ENCODE measurements at regions not wholly inside any gene's neighbourhood (a gene's known extent, or its start where the extent isn't known, plus 50 kb on each side); places are given as distances from the start of the nearest gene placed in this dataset.

DNA sequence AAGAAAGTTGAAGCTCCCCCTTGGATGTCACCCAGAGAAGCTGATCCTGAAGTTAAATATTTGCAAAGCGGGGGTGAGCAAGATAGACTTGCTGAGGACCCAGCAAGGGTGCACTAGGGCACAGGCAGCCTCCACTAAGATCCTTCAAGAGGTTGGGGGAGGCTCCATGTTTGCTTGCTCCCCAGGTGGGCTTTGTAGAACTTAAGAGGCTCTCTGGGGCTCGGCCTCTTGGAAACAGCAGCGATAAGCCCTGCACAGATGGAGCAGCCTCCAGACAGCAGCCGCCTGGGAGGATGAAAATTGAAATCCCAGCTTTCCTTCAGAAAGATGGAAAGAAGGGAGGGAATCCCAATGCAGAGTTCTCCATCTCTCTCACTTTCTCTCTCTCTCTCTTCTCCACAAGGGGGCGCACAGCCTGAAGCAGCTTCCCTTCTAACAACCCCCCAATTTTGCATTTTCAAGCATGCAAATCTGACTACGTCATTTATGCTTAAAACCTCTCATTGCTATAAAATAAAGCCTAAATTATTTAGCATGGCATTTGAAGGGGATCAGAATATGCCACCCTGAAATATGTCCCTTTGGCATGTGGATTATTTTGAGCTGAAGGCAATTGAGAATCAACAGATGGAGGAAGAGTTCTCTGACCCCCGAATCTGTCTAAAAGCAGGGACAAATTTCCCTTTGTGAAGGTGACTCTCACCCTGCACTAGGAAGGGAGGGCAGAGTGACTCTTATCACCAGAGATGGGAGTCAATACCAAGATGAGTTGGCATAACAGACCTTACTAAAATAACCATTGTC, 185.7 kb upstream of the KLHL29 start:
- Mint-ChIP-seq H3K9me3 (peaks cover 0 to 21% (median 6%) of the 10 kb centered on the region in 9 donors), H3K27me3 (peaks cover 3 to 16% (median 5%) of the 10 kb centered on the region in 5 donors), H3K27ac (no peak overlapping the region), H3K4me3 (no peak overlapping the region), H3K4me1 (peaks cover 0 to 2% (median 0%) of the 10 kb centered on the region in 4 donors), H3K36me3 (peaks cover 0 to 6% (median 0%) of the 10 kb centered on the region in 3 donors)
- no peak for DNase-seq
- POLR2A ChIA-PET: no interaction called here
- no peak for ATAC-seq

- Mint-ChIP-seq H3K36me3 (peaks cover 0 to 6% (median 0%) of the 10 kb centered on the region in 3 donors), H3K9me3 (peaks cover 0 to 21% (median 6%) of the 10 kb centered on the region in 9 donors), H3K4me3 (no peak overlapping the region), H3K27ac (no peak overlapping the region), H3K4me1 (peaks cover 0 to 2% (median 0%) of the 10 kb centered on the region in 4 donors), H3K27me3 (peaks cover 2 to 19% (median 5%) of the 10 kb centered on the region in 5 donors)
- POLR2A ChIA-PET: no interaction called here
- ATAC-seq (no peak), DNase-seq (no peak)
Observed at GRCh38 chr2:23200068-23200786, 184.8 kb upstream of the KLHL29 start.

GRCh38 chr2:23200787-23201114, 184.2 kb upstream of the KLHL29 start:
- POLR2A ChIA-PET: no interaction called here

GRCh38 chr2:23203383-23203782, 181.6 kb upstream of the KLHL29 start:
- no peak overlapping the region for H3K4me3 Mint-ChIP-seq
- H3K9me3 Mint-ChIP-seq: peaks cover 0 to 21% (median 6%) of the 10 kb centered on the region in 9 donors
- peaks cover 0 to 6% (median 0%) of the 10 kb centered on the region in 3 donors for H3K36me3 Mint-ChIP-seq
- DNase-seq (no peak), ATAC-seq (no peak)
- no peak overlapping the region for H3K27ac Mint-ChIP-seq
- H3K4me1 Mint-ChIP-seq: peaks cover 0 to 2% (median 0%) of the 10 kb centered on the region in 4 donors
- POLR2A ChIA-PET: no interaction called here
- H3K27me3 Mint-ChIP-seq: peaks cover 7 to 45% (median 16%) of the 10 kb centered on the region in 5 donors

More at GRCh38 chr2:23200787-23201114, 184.2 kb upstream of the KLHL29 start:
- Mint-ChIP-seq H3K27ac (no peak overlapping the region), H3K27me3 (peaks cover 2 to 24% (median 5%) of the 10 kb centered on the region in 5 donors), H3K4me1 (peaks cover 0 to 2% (median 0%) of the 10 kb centered on the region in 4 donors), H3K4me3 (no peak overlapping the region), H3K36me3 (peaks cover 0 to 6% (median 0%) of the 10 kb centered on the region in 3 donors), H3K9me3 (peaks cover 0 to 21% (median 6%) of the 10 kb centered on the region in 9 donors)
- no peak for ATAC-seq
- no peak for DNase-seq

GRCh38 chr2:23204685-23205242, 180.2 kb upstream of the KLHL29 start:
- H3K4me3 Mint-ChIP-seq: no peak overlapping the region
- DNase-seq (no peak), ATAC-seq (no peak)
- peaks cover 0 to 3% (median 0%) of the 10 kb centered on the region in 4 donors for H3K4me1 Mint-ChIP-seq
- peaks cover 0 to 20% (median 4%) of the 10 kb centered on the region in 9 donors for H3K9me3 Mint-ChIP-seq
- POLR2A ChIA-PET: no interaction called here
- H3K27me3 Mint-ChIP-seq: peaks cover 9 to 59% (median 18%) of the 10 kb centered on the region in 5 donors
- H3K27ac Mint-ChIP-seq: no peak overlapping the region
- peaks cover 0 to 6% (median 0%) of the 10 kb centered on the region in 3 donors for H3K36me3 Mint-ChIP-seq

DNA sequence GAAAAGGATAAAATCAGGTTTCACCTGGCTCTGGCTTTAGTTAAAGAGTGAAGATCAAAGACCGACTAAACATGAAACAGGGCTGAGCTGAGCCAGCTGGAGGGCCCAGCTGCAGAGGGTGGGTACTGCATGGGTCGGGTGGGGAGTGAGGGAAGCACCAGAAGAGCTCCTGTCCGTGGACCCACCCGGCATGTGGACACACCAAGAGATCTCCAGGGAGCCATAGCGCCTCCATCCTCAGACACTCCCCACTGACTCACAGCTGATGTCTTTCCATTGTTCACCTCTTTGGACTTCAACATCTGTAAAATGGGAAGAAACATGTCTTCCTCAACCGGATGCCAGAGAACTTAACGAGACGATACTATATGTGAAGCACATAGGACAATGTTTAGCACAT, 178.3 kb upstream of the KLHL29 start:
- POLR2A ChIA-PET: no interaction called here
- peaks cover 9 to 69% (median 18%) of the 10 kb centered on the region in 5 donors for H3K27me3 Mint-ChIP-seq
- peaks cover 0 to 3% (median 0%) of the 10 kb centered on the region in 4 donors for H3K4me1 Mint-ChIP-seq
- DNase-seq: no peak
- H3K36me3 Mint-ChIP-seq: no peaks in the 10 kb centered on the region
- ATAC-seq: no peak
- H3K4me3 Mint-ChIP-seq: no peak overlapping the region
- H3K27ac Mint-ChIP-seq: no peak overlapping the region
- H3K9me3 Mint-ChIP-seq: peaks cover 0 to 14% (median 4%) of the 10 kb centered on the region in 9 donors

GRCh38 chr2:23207871-23208270, 177.1 kb upstream of the KLHL29 start:
- ATAC-seq: no peak
- no peak overlapping the region for H3K27ac Mint-ChIP-seq
- DNase-seq: no peak

GRCh38 chr2:23208339-23208738, 176.6 kb upstream of the KLHL29 start:
- Mint-ChIP-seq H3K4me1 (peaks cover 0 to 3% (median 0%) of the 10 kb centered on the region in 4 donors), H3K4me3 (no peak overlapping the region), H3K27ac (no peak overlapping the region), H3K27me3 (peaks cover 9 to 77% (median 16%) of the 10 kb centered on the region in 5 donors), H3K9me3 (peaks cover 0 to 7% (median 3%) of the 10 kb centered on the region in 9 donors), H3K36me3 (no peaks in the 10 kb centered on the region)
- no peak for DNase-seq
- POLR2A ChIA-PET: no interaction called here
- no peak for ATAC-seq

More at GRCh38 chr2:23207871-23208270, 177.1 kb upstream of the KLHL29 start:
- Mint-ChIP-seq H3K9me3 (peaks cover 0 to 11% (median 4%) of the 10 kb centered on the region in 9 donors), H3K4me3 (no peak overlapping the region), H3K36me3 (no peaks in the 10 kb centered on the region), H3K27me3 (peaks cover 9 to 77% (median 16%) of the 10 kb centered on the region in 5 donors), H3K4me1 (peaks cover 0 to 3% (median 0%) of the 10 kb centered on the region in 4 donors)
- POLR2A ChIA-PET: no interaction called here

- no peak overlapping the region for H3K4me3 Mint-ChIP-seq
- POLR2A ChIA-PET: no interaction called here
- DNase-seq: no peak
- peaks cover 7 to 70% (median 16%) of the 10 kb centered on the region in 5 donors for H3K27me3 Mint-ChIP-seq
- no peaks in the 10 kb centered on the region for H3K36me3 Mint-ChIP-seq
- peaks cover 0 to 1% (median 0%) of the 10 kb centered on the region in 4 donors for H3K4me1 Mint-ChIP-seq
- H3K9me3 Mint-ChIP-seq: peaks cover 0 to 5% (median 0%) of the 10 kb centered on the region in 9 donors
- no peak for ATAC-seq
- no peak overlapping the region for H3K27ac Mint-ChIP-seq
Observed at GRCh38 chr2:23209059-23209458, 175.9 kb upstream of the KLHL29 start.

GRCh38 chr2:23211987-23212583, 172.9 kb upstream of the KLHL29 start:
- H3K36me3 Mint-ChIP-seq: no peaks in the 10 kb centered on the region
- DNase-seq (no peak), ATAC-seq (no peak)
- no peak overlapping the region for H3K4me3 Mint-ChIP-seq
- peaks cover 3 to 50% (median 11%) of the 10 kb centered on the region in 5 donors for H3K27me3 Mint-ChIP-seq
- peaks cover 0 to 1% (median 0%) of the 10 kb centered on the region in 4 donors for H3K4me1 Mint-ChIP-seq
- POLR2A ChIA-PET: no interaction called here
- H3K9me3 Mint-ChIP-seq: peaks cover 0 to 14% (median 0%) of the 10 kb centered on the region in 9 donors
- H3K27ac Mint-ChIP-seq: no peak overlapping the region

DNA sequence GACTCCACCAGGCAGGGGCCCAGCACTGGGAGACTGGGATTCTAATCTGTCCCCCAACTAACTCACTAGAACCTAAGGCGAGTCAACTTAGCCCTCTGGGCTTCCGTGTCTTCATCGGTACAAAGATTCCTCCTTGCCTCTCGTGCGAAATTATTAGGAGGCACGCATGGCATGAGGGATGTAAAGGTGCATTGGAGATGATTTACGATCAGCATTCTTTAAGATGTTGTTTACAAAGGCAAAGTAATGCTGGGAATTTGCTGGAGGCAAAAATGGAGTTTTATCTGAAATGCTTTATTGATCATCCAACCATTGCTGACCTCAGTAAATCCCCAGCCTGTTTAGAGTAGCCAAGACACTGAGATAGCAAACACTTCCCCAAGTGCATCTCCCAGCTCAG, 171.8 kb upstream of the KLHL29 start:
- H3K4me1 Mint-ChIP-seq: peaks cover 0 to 1% (median 0%) of the 10 kb centered on the region in 4 donors
- H3K27ac Mint-ChIP-seq: no peak overlapping the region
- DNase-seq (no peak), ATAC-seq (no peak)
- no peak overlapping the region for H3K4me3 Mint-ChIP-seq
- H3K9me3 Mint-ChIP-seq: peaks cover 0 to 14% (median 0%) of the 10 kb centered on the region in 9 donors
- peaks cover 2 to 41% (median 6%) of the 10 kb centered on the region in 5 donors for H3K27me3 Mint-ChIP-seq
- H3K36me3 Mint-ChIP-seq: no peaks in the 10 kb centered on the region
- POLR2A ChIA-PET: no interaction called here

DNA sequence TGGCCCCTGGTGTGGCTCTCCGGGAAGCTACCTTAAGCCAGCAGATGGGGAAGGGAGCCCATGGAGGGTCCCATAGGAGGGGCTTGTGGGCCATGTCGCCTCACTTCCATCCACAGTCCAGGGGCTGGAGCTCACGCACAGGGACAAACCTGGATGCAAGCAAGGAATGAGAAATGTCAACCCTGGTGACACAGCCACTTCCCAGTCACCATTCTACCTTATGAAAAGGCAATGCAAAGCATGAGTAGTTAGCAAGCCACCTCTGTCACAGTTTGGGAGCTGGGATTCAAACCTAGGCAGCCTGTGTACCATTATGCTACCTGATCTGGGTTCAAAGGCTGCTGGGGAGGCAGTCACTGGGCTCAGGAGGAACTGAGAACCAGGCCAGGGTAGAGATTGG, 170.0 kb upstream of the KLHL29 start:
- no peak for DNase-seq

More for the DNA sequence above, 170.0 kb upstream of the KLHL29 start:
- H3K36me3 Mint-ChIP-seq: no peaks in the 10 kb centered on the region
- POLR2A ChIA-PET: no interaction called here
- no peak overlapping the region for H3K27ac Mint-ChIP-seq
- H3K9me3 Mint-ChIP-seq: peaks cover 0 to 14% (median 0%) of the 10 kb centered on the region in 9 donors
- no peak overlapping the region for H3K4me3 Mint-ChIP-seq
- H3K27me3 Mint-ChIP-seq: peaks cover 0 to 25% (median 3%) of the 10 kb centered on the region in 5 donors
- H3K4me1 Mint-ChIP-seq: no peaks in the 10 kb centered on the region
- no peak for ATAC-seq
